Activated T-cell treated with anti-CD3 and anti-CD28 coated beads, Interleukin-2, amount 50 U/mL, for 24 hours (primary cell): ENCODE measurements at regions not wholly inside any gene's neighbourhood (a gene's known extent, or its start where the extent isn't known, plus 50 kb on each side); places are given as distances from the start of the nearest gene placed in this dataset.

Source experiments
- DNase-seq: peaks from one replicate; pipeline ENCODE4 v3.0.0-alpha.2; 2020
- H3K27ac Mint-ChIP-seq: 2 replicates; pipeline ENCODE4 v1.8.0; 2020; ENCODE audit warnings: mild to moderate bottlenecking, mixed read lengths
- H3K27me3 Mint-ChIP-seq: 2 replicates; pipeline ENCODE4 v1.8.0; 2020; ENCODE audit warnings: mixed read lengths
- H3K36me3 Mint-ChIP-seq: 2 replicates; pipeline ENCODE4 v1.8.0; 2020; ENCODE audit warnings: low read depth, mixed read lengths
- H3K4me1 Mint-ChIP-seq: 2 replicates; pipeline ENCODE4 v1.8.0; 2020; ENCODE audit warnings: low read depth, mixed read lengths
- H3K4me3 Mint-ChIP-seq: 2 replicates; pipeline ENCODE4 v1.8.0; 2020; ENCODE audit warnings: mild to moderate bottlenecking, moderate library complexity, mixed read lengths
- H3K9me3 Mint-ChIP-seq: 2 replicates; pipeline ENCODE4 v1.8.0; 2020; ENCODE audit warnings: mixed read lengths

GRCh38 chr20:4608861-4609260 is 77.4 kb upstream of the PRNP start:
- H3K27me3 Mint-ChIP-seq = peaks cover 13% of the 10 kb centered on the region
- no peak for DNase-seq
- H3K27ac Mint-ChIP-seq = no peak overlapping the region
- H3K4me3 Mint-ChIP-seq = no peak overlapping the region
- no peaks in the 10 kb centered on the region for H3K36me3 Mint-ChIP-seq
- peaks cover 2% of the 10 kb centered on the region for H3K4me1 Mint-ChIP-seq
- H3K9me3 Mint-ChIP-seq = no peaks in the 10 kb centered on the region

GRCh38 chr20:4607287-4607713 is 79.0 kb upstream of the PRNP start:
- no peak overlapping the region for H3K4me3 Mint-ChIP-seq

GRCh38 chr20:4606051-4606450 is 80.2 kb upstream of the PRNP start:
- no peaks in the 10 kb centered on the region for H3K36me3 Mint-ChIP-seq

More at GRCh38 chr20:4607287-4607713, 79.0 kb upstream of the PRNP start:
- H3K9me3 Mint-ChIP-seq = no peaks in the 10 kb centered on the region
- peaks cover 20% of the 10 kb centered on the region for H3K27me3 Mint-ChIP-seq
- DNase-seq = peak; percentile 49
- no peaks in the 10 kb centered on the region for H3K36me3 Mint-ChIP-seq
- no peak overlapping the region for H3K27ac Mint-ChIP-seq
- peaks cover 2% of the 10 kb centered on the region for H3K4me1 Mint-ChIP-seq

GRCh38 chr20:4605166-4605565 is 81.1 kb upstream of the PRNP start:
- DNase-seq = no peak
- Mint-ChIP-seq H3K36me3 (no peaks in the 10 kb centered on the region), H3K27me3 (peaks cover 31% of the 10 kb centered on the region), H3K9me3 (no peaks in the 10 kb centered on the region), H3K4me1 (peaks cover 2% of the 10 kb centered on the region), H3K27ac (no peak overlapping the region), H3K4me3 (no peak overlapping the region)

More at GRCh38 chr20:4606051-4606450, 80.2 kb upstream of the PRNP start:
- Mint-ChIP-seq H3K4me3 (no peak overlapping the region), H3K9me3 (no peaks in the 10 kb centered on the region), H3K27ac (no peak overlapping the region), H3K4me1 (peaks cover 2% of the 10 kb centered on the region), H3K27me3 (peaks cover 26% of the 10 kb centered on the region)
- no peak for DNase-seq

GRCh38 chr20:4604580-4604979 is 81.7 kb upstream of the PRNP start:
- H3K9me3 Mint-ChIP-seq = no peaks in the 10 kb centered on the region
- H3K36me3 Mint-ChIP-seq = no peaks in the 10 kb centered on the region
- DNase-seq = no peak
- H3K27ac Mint-ChIP-seq = no peak overlapping the region
- no peak overlapping the region for H3K4me3 Mint-ChIP-seq
- peaks cover 2% of the 10 kb centered on the region for H3K4me1 Mint-ChIP-seq
- H3K27me3 Mint-ChIP-seq = peaks cover 31% of the 10 kb centered on the region

- peaks cover 37% of the 10 kb centered on the region for H3K27me3 Mint-ChIP-seq
- H3K36me3 Mint-ChIP-seq = no peaks in the 10 kb centered on the region
- no peak for DNase-seq
- peaks cover 2% of the 10 kb centered on the region for H3K4me1 Mint-ChIP-seq
- H3K27ac Mint-ChIP-seq = no peak overlapping the region
- no peak overlapping the region for H3K4me3 Mint-ChIP-seq
- no peaks in the 10 kb centered on the region for H3K9me3 Mint-ChIP-seq
Measured at GRCh38 chr20:4603724-4604123, 82.5 kb upstream of the PRNP start.

GRCh38 chr20:4602297-4602631 is 84.0 kb upstream of the PRNP start:
- H3K36me3 Mint-ChIP-seq = no peaks in the 10 kb centered on the region
- no peak for DNase-seq
- no peak overlapping the region for H3K27ac Mint-ChIP-seq
- peaks cover 2% of the 10 kb centered on the region for H3K4me1 Mint-ChIP-seq
- no peaks in the 10 kb centered on the region for H3K9me3 Mint-ChIP-seq
- no peak overlapping the region for H3K4me3 Mint-ChIP-seq
- peaks cover 40% of the 10 kb centered on the region for H3K27me3 Mint-ChIP-seq

GRCh38 chr20:4601630-4602296 is 84.5 kb upstream of the PRNP start:
- Mint-ChIP-seq H3K9me3 (no peaks in the 10 kb centered on the region), H3K27me3 (peaks cover 42% of the 10 kb centered on the region), H3K27ac (no peak overlapping the region), H3K4me1 (no peaks in the 10 kb centered on the region), H3K4me3 (no peak overlapping the region), H3K36me3 (no peaks in the 10 kb centered on the region)
- no peak for DNase-seq

- Mint-ChIP-seq H3K4me3 (no peak overlapping the region), H3K36me3 (no peaks in the 10 kb centered on the region), H3K27me3 (peaks cover 42% of the 10 kb centered on the region), H3K9me3 (no peaks in the 10 kb centered on the region), H3K4me1 (no peaks in the 10 kb centered on the region), H3K27ac (no peak overlapping the region)
- no peak for DNase-seq
Measured at GRCh38 chr20:4600308-4601014, 85.8 kb upstream of the PRNP start.

GRCh38 chr20:4597215-4597614 is 89.0 kb upstream of the PRNP start:
- no peak for DNase-seq
- Mint-ChIP-seq H3K27ac (no peak overlapping the region), H3K4me3 (no peak overlapping the region), H3K27me3 (peaks cover 37% of the 10 kb centered on the region), H3K4me1 (peaks cover 8% of the 10 kb centered on the region), H3K9me3 (no peaks in the 10 kb centered on the region), H3K36me3 (no peaks in the 10 kb centered on the region)

- Mint-ChIP-seq H3K4me3 (peak overlapping the region; percentile 21), H3K4me1 (peaks cover 10% of the 10 kb centered on the region), H3K27ac (no peak overlapping the region), H3K9me3 (no peaks in the 10 kb centered on the region), H3K36me3 (no peaks in the 10 kb centered on the region), H3K27me3 (peaks cover 23% of the 10 kb centered on the region)
- DNase-seq = no peak
Measured at GRCh38 chr20:4593149-4593525, 93.1 kb upstream of the PRNP start.

- Mint-ChIP-seq H3K27me3 (peaks cover 20% of the 10 kb centered on the region), H3K9me3 (no peaks in the 10 kb centered on the region), H3K36me3 (no peaks in the 10 kb centered on the region), H3K27ac (no peak overlapping the region), H3K4me1 (peaks cover 10% of the 10 kb centered on the region), H3K4me3 (peak overlapping the region; percentile 53)
- DNase-seq = peak; percentile 80
Measured at GRCh38 chr20:4592316-4593148, 93.7 kb upstream of the PRNP start.

GRCh38 chr20:4591975-4592315 is 94.3 kb upstream of the PRNP start:
- H3K9me3 Mint-ChIP-seq = no peaks in the 10 kb centered on the region

GRCh38 chr20:4585758-4586157 is 100.5 kb upstream of the PRNP start:
- Mint-ChIP-seq H3K36me3 (no peaks in the 10 kb centered on the region), H3K4me1 (peaks cover 8% of the 10 kb centered on the region), H3K4me3 (no peak overlapping the region), H3K27ac (no peak overlapping the region), H3K27me3 (peaks cover 32% of the 10 kb centered on the region), H3K9me3 (no peaks in the 10 kb centered on the region)
- DNase-seq = no peak

More at GRCh38 chr20:4591975-4592315, 94.3 kb upstream of the PRNP start:
- no peaks in the 10 kb centered on the region for H3K36me3 Mint-ChIP-seq
- H3K27ac Mint-ChIP-seq = no peak overlapping the region
- H3K27me3 Mint-ChIP-seq = peaks cover 16% of the 10 kb centered on the region
- no peak for DNase-seq
- H3K4me1 Mint-ChIP-seq = peaks cover 10% of the 10 kb centered on the region
- no peak overlapping the region for H3K4me3 Mint-ChIP-seq
